ENCODE measurements at regions not wholly inside any gene's neighbourhood (a gene's known extent, or its start where the extent isn't known, plus 50 kb on each side); places are given as distances from the start of the nearest gene placed in this dataset.

GRCh38 chr7:46539892-46540483, 618.9 kb upstream of the IGFBP3 start:
- Histone ChIP-seq H2BK120ac (ENCODE audit: low read depth, low read length) (no peak overlapping the region), H3K4ac (ENCODE audit: low read depth in 1 of 2, low read length in 2 of 2) (no peak overlapping the region), H4K91ac (ENCODE audit: low read length) (peak overlapping the region; percentile 56), H2AK5ac (ENCODE audit: low read length, severe bottlenecking) (no peak overlapping the region), H3K4me3 (ENCODE audit: insufficient read depth in 1 of 2, low read depth in 1 of 2, low read length in 2 of 2) (no peak overlapping the region), H3K9ac (ENCODE audit: low read length) (no peak overlapping the region), H2BK15ac (ENCODE audit: low read depth, poor library complexity, severe bottlenecking) (no peak overlapping the region), H3K18ac (ENCODE audit: low read depth in 1 of 2, low read length in 2 of 2) (peak overlapping the region; percentile 59 to 71), H3K14ac (ENCODE audit: low read length in 2 of 2) (no peak overlapping the region), H4K8ac (ENCODE audit: low read length) (peak overlapping the region; percentile 42), H3K36me3 (ENCODE audit: control insufficient read depth in 1 of 2, insufficient read depth in 2 of 2, low read depth in 1 of 2, low read length in 2 of 2) (no peaks in the 10 kb centered on the region), H3K4me1 (ENCODE audit: control insufficient read depth, insufficient read depth, low read depth, low read length) (no peaks in the 10 kb centered on the region), H3K23ac (ENCODE audit: low read length in 2 of 2) (no peak overlapping the region), H2BK5ac (ENCODE audit: low read depth, low read length, poor library complexity, severe bottlenecking) (no peak overlapping the region), H3K79me1 (replicated peaks; ENCODE audit: low read length, poor library complexity, severe bottlenecking) (no peaks in the 10 kb centered on the region), H3K27ac (ENCODE audit: low read length, poor library complexity, severe bottlenecking) (no peak overlapping the region), H2AFZ (ENCODE audit: low read depth, low read length) (no peak overlapping the region), H2BK12ac (ENCODE audit: low read length in 2 of 2) (peak overlapping the region; percentile 24 to 37), H3K9me3 (ENCODE audit: control insufficient read depth, low read length) (no peaks in the 10 kb centered on the region), H3K27me3 (ENCODE audit: control insufficient read depth in 1 of 2, insufficient read depth in 1 of 2, low read length in 2 of 2) (no peaks in the 10 kb centered on the region), H3K4me2 (ENCODE audit: low read length, poor library complexity, severe bottlenecking) (no peak overlapping the region)
- 90% methylated on average over 5 of the region's 5 CpGs for WGBS
- no peak for DNase-seq

DNA sequence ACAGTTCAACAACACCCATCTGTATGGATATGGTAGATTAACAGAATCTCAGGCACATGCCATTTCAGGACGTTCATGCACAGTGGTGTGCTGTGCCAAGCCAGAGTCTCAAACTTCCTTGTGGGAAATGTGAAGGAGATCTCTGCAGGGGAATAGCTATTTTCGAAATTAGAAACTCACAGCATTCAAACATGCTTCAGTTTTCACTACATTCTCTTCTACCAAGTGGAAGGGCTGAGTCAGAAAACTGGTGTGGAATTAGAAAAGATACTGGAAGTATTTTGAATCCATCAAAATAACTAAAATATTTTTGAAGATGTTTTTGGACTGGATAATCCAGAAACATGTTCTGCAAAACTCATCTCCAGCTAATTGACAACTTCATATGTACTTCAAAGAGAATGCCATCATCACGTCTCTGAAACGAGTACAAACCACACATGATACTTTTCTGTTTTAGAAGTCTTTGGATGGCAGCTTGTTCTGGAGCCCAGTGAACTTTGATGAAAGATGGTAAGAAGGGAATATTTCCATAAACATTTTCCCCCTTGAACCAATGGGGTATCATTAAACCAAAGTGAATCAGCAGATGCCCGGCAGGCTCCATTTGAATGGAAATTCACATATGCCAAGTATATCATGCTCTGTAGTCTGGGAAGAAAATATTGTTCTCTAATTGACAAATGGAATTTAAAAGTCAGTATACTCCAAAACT, 616.3 kb upstream of the IGFBP3 start:
- DNase-seq = no peak
- Histone ChIP-seq H3K4me1 (ENCODE audit: control insufficient read depth, insufficient read depth, low read depth, low read length) (no peaks in the 10 kb centered on the region), H3K36me3 (ENCODE audit: control insufficient read depth in 1 of 2, insufficient read depth in 2 of 2, low read depth in 1 of 2, low read length in 2 of 2) (no peaks in the 10 kb centered on the region), H3K23ac (ENCODE audit: low read length in 2 of 2) (no peak overlapping the region), H2AK5ac (ENCODE audit: low read length, severe bottlenecking) (no peak overlapping the region), H2AFZ (ENCODE audit: low read depth, low read length) (no peak overlapping the region), H2BK15ac (ENCODE audit: low read depth, poor library complexity, severe bottlenecking) (no peak overlapping the region), H3K4me3 (ENCODE audit: insufficient read depth in 1 of 2, low read depth in 1 of 2, low read length in 2 of 2) (no peak overlapping the region), H3K4ac (ENCODE audit: low read depth in 1 of 2, low read length in 2 of 2) (no peak overlapping the region), H3K18ac (ENCODE audit: low read depth in 1 of 2, low read length in 2 of 2) (no peak overlapping the region), H3K4me2 (ENCODE audit: low read length, poor library complexity, severe bottlenecking) (no peak overlapping the region), H3K9me3 (ENCODE audit: control insufficient read depth, low read length) (no peaks in the 10 kb centered on the region), H3K27me3 (ENCODE audit: control insufficient read depth in 1 of 2, insufficient read depth in 1 of 2, low read length in 2 of 2) (no peaks in the 10 kb centered on the region), H3K9ac (ENCODE audit: low read length) (no peak overlapping the region), H3K27ac (ENCODE audit: low read length, poor library complexity, severe bottlenecking) (no peak overlapping the region), H4K8ac (ENCODE audit: low read length) (no peak overlapping the region), H2BK12ac (ENCODE audit: low read length in 2 of 2) (no peak overlapping the region), H4K91ac (ENCODE audit: low read length) (no peak overlapping the region), H3K14ac (ENCODE audit: low read length in 2 of 2) (no peak overlapping the region), H3K79me1 (replicated peaks; ENCODE audit: low read length, poor library complexity, severe bottlenecking) (no peaks in the 10 kb centered on the region), H2BK120ac (ENCODE audit: low read depth, low read length) (no peak overlapping the region), H2BK5ac (ENCODE audit: low read depth, low read length, poor library complexity, severe bottlenecking) (no peak overlapping the region)
- WGBS = 90% methylated on average over 1 of the region's 5 CpGs

GRCh38 chr7:46534664-46535588, 613.9 kb upstream of the IGFBP3 start:
- Histone ChIP-seq H4K91ac (ENCODE audit: low read length) (no peak overlapping the region), H3K23ac (ENCODE audit: low read length in 2 of 2) (no peak overlapping the region), H2BK120ac (ENCODE audit: low read depth, low read length) (no peak overlapping the region), H2BK5ac (ENCODE audit: low read depth, low read length, poor library complexity, severe bottlenecking) (no peak overlapping the region), H3K9me3 (ENCODE audit: control insufficient read depth, low read length) (peaks cover 3% of the 10 kb centered on the region), H3K27me3 (ENCODE audit: control insufficient read depth in 1 of 2, insufficient read depth in 1 of 2, low read length in 2 of 2) (no peaks in the 10 kb centered on the region), H3K4me2 (ENCODE audit: low read length, poor library complexity, severe bottlenecking) (no peak overlapping the region), H3K36me3 (ENCODE audit: control insufficient read depth in 1 of 2, insufficient read depth in 2 of 2, low read depth in 1 of 2, low read length in 2 of 2) (no peaks in the 10 kb centered on the region), H2BK12ac (ENCODE audit: low read length in 2 of 2) (no peak overlapping the region), H2BK15ac (ENCODE audit: low read depth, poor library complexity, severe bottlenecking) (no peak overlapping the region), H3K4ac (ENCODE audit: low read depth in 1 of 2, low read length in 2 of 2) (no peak overlapping the region), H3K9ac (ENCODE audit: low read length) (no peak overlapping the region), H2AFZ (ENCODE audit: low read depth, low read length) (no peak overlapping the region), H3K4me1 (ENCODE audit: control insufficient read depth, insufficient read depth, low read depth, low read length) (no peaks in the 10 kb centered on the region), H3K14ac (ENCODE audit: low read length in 2 of 2) (no peak overlapping the region), H2AK5ac (ENCODE audit: low read length, severe bottlenecking) (no peak overlapping the region), H3K27ac (ENCODE audit: low read length, poor library complexity, severe bottlenecking) (no peak overlapping the region), H3K18ac (ENCODE audit: low read depth in 1 of 2, low read length in 2 of 2) (no peak overlapping the region), H3K79me1 (replicated peaks; ENCODE audit: low read length, poor library complexity, severe bottlenecking) (no peaks in the 10 kb centered on the region), H4K8ac (ENCODE audit: low read length) (no peak overlapping the region), H3K4me3 (ENCODE audit: insufficient read depth in 1 of 2, low read depth in 1 of 2, low read length in 2 of 2) (no peak overlapping the region)
- WGBS = 83% methylated on average over 6 of the region's 6 CpGs
- DNase-seq = peak; percentile 70

DNA sequence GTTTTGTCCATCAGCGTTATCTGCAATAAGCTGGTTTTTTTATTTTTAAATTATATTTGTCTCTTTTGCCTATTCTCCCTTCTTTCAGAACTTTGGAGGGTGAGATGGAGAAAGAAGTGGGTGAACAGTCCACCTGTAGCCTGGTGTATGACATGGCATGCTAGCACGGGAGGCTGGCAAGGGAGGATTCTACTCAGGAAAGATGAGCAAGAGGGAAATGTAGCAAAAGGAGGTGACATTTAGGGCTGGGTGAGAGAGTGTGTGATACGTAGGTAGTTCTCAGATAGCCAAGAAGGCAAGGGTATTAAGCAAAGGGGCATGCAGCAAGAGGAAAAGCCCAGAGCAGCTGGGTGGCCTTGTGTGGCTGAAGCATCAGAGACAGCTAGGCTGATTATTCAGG, 612.9 kb upstream of the IGFBP3 start:
- 97% methylated on average over 2 of the region's 3 CpGs for WGBS

More for the DNA sequence above, 612.9 kb upstream of the IGFBP3 start:
- no peak overlapping the region for H2BK5ac ChIP-seq (ENCODE audit: low read depth, low read length, poor library complexity, severe bottlenecking)
- H2BK12ac ChIP-seq (ENCODE audit: low read length in 2 of 2) = peak overlapping the region in 1 of 2 experiments; percentile 64
- H3K14ac ChIP-seq (ENCODE audit: low read length in 2 of 2) = no peak overlapping the region
- H4K91ac ChIP-seq (ENCODE audit: low read length) = no peak overlapping the region
- no peaks in the 10 kb centered on the region for H3K79me1 ChIP-seq (replicated peaks; ENCODE audit: low read length, poor library complexity, severe bottlenecking)
- no peak overlapping the region for H2BK15ac ChIP-seq (ENCODE audit: low read depth, poor library complexity, severe bottlenecking)
- H3K27me3 ChIP-seq (ENCODE audit: control insufficient read depth in 1 of 2, insufficient read depth in 1 of 2, low read length in 2 of 2) = no peaks in the 10 kb centered on the region
- H3K27ac ChIP-seq (ENCODE audit: low read length, poor library complexity, severe bottlenecking) = no peak overlapping the region
- H4K8ac ChIP-seq (ENCODE audit: low read length) = no peak overlapping the region
- DNase-seq = no peak
- H3K18ac ChIP-seq (ENCODE audit: low read depth in 1 of 2, low read length in 2 of 2) = no peak overlapping the region
- H3K9me3 ChIP-seq (ENCODE audit: control insufficient read depth, low read length) = peaks cover 3% of the 10 kb centered on the region
- H3K23ac ChIP-seq (ENCODE audit: low read length in 2 of 2) = no peak overlapping the region
- no peaks in the 10 kb centered on the region for H3K36me3 ChIP-seq (ENCODE audit: control insufficient read depth in 1 of 2, insufficient read depth in 2 of 2, low read depth in 1 of 2, low read length in 2 of 2)
- H2AK5ac ChIP-seq (ENCODE audit: low read length, severe bottlenecking) = no peak overlapping the region
- H3K9ac ChIP-seq (ENCODE audit: low read length) = no peak overlapping the region
- no peak overlapping the region for H3K4me3 ChIP-seq (ENCODE audit: insufficient read depth in 1 of 2, low read depth in 1 of 2, low read length in 2 of 2)
- H3K4ac ChIP-seq (ENCODE audit: low read depth in 1 of 2, low read length in 2 of 2) = no peak overlapping the region
- H2BK120ac ChIP-seq (ENCODE audit: low read depth, low read length) = no peak overlapping the region
- H3K4me1 ChIP-seq (ENCODE audit: control insufficient read depth, insufficient read depth, low read depth, low read length) = no peaks in the 10 kb centered on the region
- H3K4me2 ChIP-seq (ENCODE audit: low read length, poor library complexity, severe bottlenecking) = no peak overlapping the region
- H2AFZ ChIP-seq (ENCODE audit: low read depth, low read length) = no peak overlapping the region

Measured in mesenchymal stem cell (in vitro differentiated cells and primary cell).